ENCODE measurements at regions not wholly inside any gene's neighbourhood (a gene's known extent, or its start where the extent isn't known, plus 50 kb on each side); places are given as distances from the start of the nearest gene placed in this dataset.
A peak's percentile ranks its signal among the peaks of the same experiment; 100 is the strongest.
"Not testable (repeated sequence)": the region's sequence is repeated elsewhere in the genome, so short reads cannot be mapped to it uniquely, and the experiment has no call there.

GRCh38 chr21:35206141-35207125 lies 157.3 kb upstream of the RUNX1 start:
- no peak for DNase-seq

GRCh38 chr21:35204850-35205541 lies 155.9 kb upstream of the RUNX1 start:
- peak; percentile 7 to 8 for DNase-seq

DNA sequence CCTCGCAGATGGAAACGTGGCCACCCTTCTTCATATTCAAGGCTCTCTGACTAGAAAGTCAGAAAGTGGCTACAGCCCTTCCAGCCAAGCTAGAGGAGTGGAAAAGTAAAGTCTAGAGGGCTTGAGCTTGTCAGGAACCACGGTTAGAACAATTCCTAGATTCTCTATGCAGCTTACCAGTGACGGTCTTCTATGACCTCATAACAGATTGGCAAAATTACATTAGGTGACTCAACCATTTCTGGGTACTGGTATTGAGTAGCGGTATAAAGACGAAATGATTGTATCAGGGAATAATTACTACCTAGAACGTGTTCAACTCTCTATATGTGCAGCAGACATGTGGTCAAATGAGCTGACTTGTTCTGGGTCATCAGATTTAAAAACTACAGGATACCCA lies 155.0 kb upstream of the RUNX1 start:
- no peak for DNase-seq

- DNase-seq, result no peak
These were observed 154.2 kb upstream of the RUNX1 start for GRCh38 chr21:35203093-35203977.

GRCh38 chr21:35202431-35202830 lies 153.3 kb upstream of the RUNX1 start:
- no peak for DNase-seq

DNA sequence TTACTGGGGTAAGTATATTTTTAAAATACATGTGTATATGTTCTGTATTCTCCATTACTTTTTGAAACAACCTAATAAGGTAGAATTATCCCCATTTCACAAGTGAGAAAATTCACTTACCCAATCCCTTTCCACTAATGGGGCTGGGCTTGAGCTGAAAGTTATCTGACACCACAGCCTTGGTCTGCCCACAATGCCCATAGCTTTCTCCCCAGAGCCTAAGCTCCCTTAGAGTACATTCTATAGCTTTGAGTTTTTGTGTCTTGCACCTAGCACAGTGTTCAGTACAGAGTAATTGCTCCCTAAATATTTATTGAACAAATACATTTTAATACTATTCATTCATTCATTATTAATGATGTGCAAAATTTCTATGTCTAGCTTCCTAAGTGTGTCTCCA lies 152.7 kb upstream of the RUNX1 start:
- no peak for DNase-seq

DNA sequence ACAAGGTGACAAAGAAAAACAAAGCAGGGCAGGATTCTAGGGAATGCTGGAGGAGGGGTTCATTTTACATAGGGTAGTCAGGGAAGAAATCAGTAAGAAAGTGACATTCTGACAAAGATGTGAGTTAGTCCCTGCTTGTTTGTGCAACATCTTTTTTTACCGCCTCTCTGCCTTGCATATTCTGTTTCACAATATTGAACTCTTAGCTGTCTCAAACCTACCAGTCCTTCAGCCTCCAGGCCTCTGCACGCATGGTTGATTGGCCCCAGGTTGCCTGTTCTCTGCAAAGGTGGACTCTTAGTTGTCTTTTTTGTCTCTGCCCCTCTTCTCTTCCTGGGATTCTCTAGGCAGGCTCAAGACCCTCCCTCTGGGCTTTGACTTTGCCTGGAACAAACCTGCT lies 152.2 kb upstream of the RUNX1 start:
- no peak for DNase-seq

DNA sequence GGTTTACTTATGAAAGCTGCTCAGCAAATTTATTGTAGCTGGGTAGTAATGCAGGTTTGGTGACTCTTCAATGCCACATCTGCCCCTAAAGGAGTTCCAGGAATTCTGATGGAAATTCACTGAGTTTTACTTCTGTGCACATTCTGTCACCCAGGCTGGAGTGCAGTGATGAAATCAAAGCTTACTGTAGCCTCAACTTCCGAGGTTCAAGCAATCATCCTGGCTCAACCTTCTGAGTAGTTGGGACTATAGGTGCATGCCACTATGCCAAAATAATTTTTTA lies 150.6 kb upstream of the RUNX1 start:
- DNase-seq, result no peak

GRCh38 chr21:35198982-35199732 lies 150.1 kb upstream of the RUNX1 start:
- DNase-seq, result no peak

DNA sequence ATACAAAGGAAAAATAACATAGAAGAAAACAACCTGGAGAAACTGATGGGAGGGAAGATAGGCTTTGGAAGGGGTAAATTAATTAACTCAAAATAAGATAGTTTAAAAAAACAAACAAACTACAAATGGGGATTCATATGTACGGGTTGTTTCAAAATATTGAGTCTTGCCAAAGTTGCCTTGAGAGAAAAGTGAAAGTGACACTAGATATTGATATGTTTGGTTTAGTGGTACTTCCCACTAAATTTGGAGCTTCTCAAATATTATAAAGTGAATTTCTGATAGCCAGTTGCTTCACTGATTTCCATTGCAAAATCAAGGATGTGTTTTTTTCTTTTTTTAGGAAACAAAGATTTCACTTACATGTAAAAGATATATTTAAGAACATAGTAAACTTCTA lies 149.5 kb upstream of the RUNX1 start:
- DNase-seq, result no peak

GRCh38 chr21:35197992-35198431 lies 148.9 kb upstream of the RUNX1 start:
- DNase-seq, result no peak

GRCh38 chr21:35197191-35197590 lies 148.1 kb upstream of the RUNX1 start:
- DNase-seq, result no peak

DNA sequence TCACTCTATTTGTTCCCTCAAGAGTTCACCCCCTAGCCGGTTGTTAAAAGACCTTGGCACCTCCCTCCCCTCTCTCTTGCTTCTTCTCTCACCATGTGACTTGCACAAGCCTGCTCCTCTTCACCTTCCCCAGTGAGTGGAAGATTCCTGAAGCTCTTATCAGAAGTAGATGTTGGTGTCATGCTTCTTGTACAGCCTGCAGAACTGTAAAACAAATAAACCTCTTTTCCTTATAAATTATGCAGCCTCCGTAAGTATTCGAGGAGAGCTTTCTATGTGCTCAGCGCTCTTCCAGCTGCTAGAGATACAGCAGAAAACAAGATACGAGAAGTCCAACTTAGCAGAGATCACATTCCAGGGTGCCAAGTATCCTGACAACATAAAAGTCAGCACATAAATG lies 147.0 kb upstream of the RUNX1 start:
- no peak for DNase-seq

DNA sequence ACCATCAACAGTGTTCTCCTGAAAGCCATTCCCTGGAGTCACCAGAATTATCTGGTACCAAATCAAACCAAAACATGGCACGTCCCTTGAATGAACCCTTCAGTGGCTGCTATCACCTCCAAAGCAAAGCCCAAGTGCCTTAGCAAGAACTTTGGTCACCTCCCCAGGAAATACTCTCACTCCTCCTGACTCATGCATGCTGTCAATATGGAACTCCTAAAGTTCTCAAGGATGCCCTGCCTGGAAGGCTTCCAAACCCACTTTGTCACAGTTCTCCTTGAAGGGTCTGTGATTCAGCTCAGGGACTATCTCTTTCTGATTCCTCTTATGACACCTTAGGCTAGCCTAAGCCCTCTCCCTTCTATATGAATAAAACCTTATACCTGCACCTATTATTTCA lies 146.1 kb upstream of the RUNX1 start:
- no peak for DNase-seq

DNA sequence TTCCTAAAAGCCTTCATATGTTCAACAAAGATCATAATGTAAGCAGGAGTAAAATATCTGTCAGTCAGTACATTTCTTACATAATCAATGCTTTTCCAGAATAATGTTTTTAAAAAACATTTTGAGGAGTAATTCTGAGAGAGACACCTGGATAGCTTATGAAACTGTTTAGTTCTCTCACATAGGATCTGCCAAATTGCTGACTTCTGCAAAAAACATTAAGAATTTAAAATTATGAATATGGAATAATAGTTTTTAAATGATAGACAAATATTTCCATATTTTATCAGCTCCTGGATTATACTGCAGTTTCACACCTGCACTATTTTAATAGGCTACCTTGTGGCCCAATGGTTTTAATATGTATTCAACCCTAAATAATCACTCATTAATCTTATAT lies 142.7 kb upstream of the RUNX1 start:
- DNase-seq, result no peak

GRCh38 chr21:35191128-35191527 lies 142.0 kb upstream of the RUNX1 start:
- DNase-seq, result no peak

DNA sequence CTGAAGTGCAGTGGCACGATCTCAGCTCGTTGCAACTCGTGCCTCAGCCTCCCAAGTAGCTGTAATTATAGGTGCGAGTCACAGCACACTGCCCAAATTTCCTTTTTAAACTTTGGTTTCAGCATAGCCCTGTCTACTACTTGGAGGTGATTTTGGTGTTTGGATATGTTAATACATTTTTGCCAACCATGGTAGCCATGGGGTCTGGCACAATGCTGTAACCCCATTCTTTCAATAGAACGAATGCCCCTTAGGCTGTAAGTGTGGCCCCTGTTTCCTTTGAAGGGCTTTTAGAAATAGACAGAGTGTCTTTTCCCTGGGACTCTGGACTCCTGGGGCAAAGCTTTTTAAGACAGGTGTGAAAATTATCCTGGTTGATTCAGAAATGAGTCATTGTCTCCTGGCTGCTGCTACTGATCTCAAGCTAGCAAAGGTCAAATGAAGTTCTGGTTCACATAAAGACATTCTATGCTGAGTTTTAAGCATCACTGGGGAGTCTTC lies 141.1 kb upstream of the RUNX1 start:
- no peak for DNase-seq

- no peak for DNase-seq
These were observed 140.2 kb upstream of the RUNX1 start for GRCh38 chr21:35189077-35189863.

GRCh38 chr21:35183389-35183788 lies 134.3 kb upstream of the RUNX1 start:
- DNase-seq, result not testable (repeated sequence)

DNA sequence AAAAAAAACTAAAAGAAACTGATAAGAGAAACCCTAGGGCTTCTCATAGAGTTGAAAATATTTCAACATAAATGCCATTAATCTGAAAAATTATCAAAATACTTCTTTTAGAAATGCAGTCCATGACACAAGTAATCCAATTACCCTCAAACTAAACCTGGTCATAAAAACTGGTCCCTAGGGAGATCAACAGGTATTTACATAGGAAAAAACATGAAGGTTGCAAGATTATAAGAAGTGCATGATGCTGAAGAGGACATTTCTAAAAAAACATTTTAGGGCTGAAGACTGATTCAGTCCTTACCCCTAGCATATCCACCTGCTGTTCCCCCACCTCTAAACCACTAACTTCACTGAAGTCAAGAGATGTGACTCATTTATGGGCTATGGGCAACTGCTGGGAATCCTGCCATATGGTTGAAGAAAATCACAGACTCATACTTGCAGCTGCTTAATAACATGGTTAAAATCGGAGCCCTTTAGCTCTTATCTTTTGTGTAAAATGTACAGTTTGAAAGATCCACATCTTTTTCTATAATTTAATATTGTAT lies 131.0 kb upstream of the RUNX1 start:
- DNase-seq, result no peak

DNA sequence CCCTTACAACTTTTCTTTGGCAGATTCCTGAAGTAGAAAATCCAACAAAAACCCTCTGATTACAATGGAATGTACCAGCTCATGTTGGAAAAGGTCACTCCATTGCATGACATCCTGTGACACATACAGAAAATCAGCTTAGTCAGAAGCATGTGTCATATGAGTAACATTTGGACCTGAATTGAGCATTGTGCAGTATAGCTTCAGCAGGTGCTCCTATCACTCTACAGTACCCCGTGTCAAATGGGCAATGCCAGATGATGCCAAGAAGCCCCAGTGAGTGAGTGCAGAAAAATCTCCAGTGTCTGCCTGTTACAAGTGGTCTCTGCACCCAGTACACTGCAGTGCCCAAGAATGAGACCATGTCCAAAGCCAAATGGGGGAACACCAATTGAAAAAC lies 129.7 kb upstream of the RUNX1 start:
- no peak for DNase-seq
